DND-41 (cell line): ENCODE measurements at regions not wholly inside any gene's neighbourhood (a gene's known extent, or its start where the extent isn't known, plus 50 kb on each side); places are given as distances from the start of the nearest gene placed in this dataset.

ENCODE experiments used
- CTCF ChIP-seq: IDR thresholded peaks from 2 replicates; pipeline ENCODE4 v1.5.1; 2012; ENCODE audit warnings: borderline replicate concordance, low read length, moderate library complexity, mild to moderate bottlenecking; ENCODE audit not compliant: poor library complexity, severe bottlenecking; ENCODE audit errors: extremely low read depth
- EZH2 ChIP-seq: IDR thresholded peaks from 3 replicates; pipeline ENCODE4 v1.6.1; 2012; ENCODE audit warnings: borderline replicate concordance, low read depth, mild to moderate bottlenecking, moderate library complexity, low read length, inconsistent platforms; ENCODE audit not compliant: severe bottlenecking

- TF ChIP-seq CTCF: no peak
- no peak for TF ChIP-seq EZH2
Measured at GRCh38 chr9:28781481-28781880, 1208.2 kb upstream of the C9orf72 start.
